GM12801 (cell line): ENCODE measurements at regions not wholly inside any gene's neighbourhood (a gene's known extent, or its start where the extent isn't known, plus 50 kb on each side); places are given as distances from the start of the nearest gene placed in this dataset.

Source experiments
- TF ChIP-seq, protein P1 (sequence below): IDR thresholded peaks from one replicate; pipeline ENCODE4 v1.5.1; 2011; ENCODE audit warnings: control low read depth; ENCODE audit not compliant: insufficient read length; ENCODE audit errors: extremely low read depth

DNA sequence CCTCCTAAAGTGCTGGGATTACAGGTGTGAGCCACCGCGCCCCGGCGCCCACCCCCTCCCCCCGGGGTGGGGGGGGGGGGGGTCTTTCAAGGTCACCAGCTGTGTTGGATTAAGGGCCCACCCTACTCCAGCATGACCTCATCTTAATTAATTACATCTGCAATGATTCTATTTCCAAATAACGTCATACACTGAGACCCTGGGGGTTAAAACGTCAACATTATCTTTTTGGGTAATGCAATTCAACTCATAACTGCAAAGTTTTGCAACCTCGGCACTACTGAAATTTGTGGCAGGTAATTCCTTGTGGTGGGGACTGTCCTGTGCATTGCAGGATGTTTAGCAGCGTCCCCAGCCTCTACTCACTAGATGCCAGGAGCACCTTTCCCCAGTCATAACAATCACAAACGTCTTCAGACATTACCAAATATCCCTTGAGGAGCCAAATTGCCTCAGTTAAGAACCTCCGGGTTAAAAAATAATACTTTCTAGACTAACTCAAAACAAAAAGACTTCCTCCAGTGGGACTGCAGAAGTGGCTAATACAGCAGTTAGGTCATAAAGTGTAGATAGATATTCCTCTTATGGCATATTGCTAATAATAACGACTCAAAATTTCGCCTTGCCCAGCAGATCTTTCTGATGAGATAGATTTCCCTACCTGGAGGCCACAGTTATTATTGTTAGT, 233.0 kb upstream of the KAZN start:
- TF ChIP-seq, protein P1, sequence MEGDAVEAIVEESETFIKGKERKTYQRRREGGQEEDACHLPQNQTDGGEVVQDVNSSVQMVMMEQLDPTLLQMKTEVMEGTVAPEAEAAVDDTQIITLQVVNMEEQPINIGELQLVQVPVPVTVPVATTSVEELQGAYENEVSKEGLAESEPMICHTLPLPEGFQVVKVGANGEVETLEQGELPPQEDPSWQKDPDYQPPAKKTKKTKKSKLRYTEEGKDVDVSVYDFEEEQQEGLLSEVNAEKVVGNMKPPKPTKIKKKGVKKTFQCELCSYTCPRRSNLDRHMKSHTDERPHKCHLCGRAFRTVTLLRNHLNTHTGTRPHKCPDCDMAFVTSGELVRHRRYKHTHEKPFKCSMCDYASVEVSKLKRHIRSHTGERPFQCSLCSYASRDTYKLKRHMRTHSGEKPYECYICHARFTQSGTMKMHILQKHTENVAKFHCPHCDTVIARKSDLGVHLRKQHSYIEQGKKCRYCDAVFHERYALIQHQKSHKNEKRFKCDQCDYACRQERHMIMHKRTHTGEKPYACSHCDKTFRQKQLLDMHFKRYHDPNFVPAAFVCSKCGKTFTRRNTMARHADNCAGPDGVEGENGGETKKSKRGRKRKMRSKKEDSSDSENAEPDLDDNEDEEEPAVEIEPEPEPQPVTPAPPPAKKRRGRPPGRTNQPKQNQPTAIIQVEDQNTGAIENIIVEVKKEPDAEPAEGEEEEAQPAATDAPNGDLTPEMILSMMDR = no peak

DNA sequence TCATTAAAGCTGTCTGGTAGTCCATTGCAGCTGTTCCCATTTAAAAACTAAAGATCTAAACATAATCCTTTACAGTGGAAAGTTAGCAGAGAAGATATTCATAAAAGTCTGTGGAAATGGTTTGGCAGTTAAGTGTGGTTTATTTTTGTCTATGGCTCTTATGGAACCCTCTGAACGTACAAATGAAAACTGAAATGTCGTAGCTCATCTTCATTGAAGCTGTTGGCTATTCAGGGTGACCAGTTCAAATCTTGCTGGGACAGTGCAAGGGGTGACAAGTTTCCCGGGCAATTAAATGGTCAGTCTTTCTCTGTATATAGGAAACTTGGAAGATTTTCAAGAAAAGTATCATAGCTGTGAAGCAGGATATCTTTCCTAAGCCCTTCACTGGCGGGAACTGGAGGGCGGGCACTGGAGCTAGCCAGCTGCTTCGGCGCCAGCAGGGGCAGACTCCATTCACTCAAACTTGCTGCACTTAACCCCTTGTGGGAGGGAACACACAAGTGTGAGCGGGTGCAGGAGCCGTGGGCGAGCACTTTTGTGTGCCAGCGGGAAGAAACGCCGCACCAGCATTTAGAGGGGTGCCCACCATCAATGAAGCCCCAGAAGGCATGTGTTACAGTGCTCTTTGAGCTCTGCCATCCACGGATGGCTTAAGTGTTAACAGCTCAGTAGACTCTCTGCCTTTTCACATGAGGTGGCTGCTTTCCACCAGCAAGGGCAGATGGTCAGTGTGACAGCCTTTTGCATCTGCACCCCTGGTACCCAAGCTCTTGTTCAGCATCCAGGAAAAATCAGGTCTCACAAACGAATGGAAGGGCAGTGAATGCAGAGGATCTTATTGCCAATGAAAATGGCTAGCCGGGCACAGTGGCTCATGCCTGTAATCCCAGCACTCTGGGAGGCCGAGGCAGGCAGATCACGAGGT, 232.1 kb upstream of the KAZN start:
- TF ChIP-seq, protein P1 = no peak

DNA sequence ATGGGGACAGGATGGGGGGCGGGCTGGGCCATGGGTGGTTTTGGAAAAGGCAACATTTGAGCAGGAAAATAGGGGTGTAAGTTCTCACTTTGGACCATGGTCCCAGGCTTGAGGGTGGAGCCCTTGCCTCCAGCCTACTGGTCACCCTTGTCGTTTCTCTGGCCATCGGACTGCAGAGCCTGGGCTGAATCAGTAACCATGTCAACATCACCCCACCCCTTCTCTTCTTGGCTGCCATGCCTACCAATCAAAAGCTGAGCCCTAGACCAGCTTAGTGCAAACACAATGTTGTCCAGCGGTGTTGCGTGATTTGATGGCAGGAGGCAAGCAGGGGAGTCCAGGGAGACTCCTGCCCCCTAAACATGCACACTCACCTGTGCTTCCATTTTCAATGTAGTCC, 231.0 kb upstream of the KAZN start:
- TF ChIP-seq, protein P1 = no peak

DNA sequence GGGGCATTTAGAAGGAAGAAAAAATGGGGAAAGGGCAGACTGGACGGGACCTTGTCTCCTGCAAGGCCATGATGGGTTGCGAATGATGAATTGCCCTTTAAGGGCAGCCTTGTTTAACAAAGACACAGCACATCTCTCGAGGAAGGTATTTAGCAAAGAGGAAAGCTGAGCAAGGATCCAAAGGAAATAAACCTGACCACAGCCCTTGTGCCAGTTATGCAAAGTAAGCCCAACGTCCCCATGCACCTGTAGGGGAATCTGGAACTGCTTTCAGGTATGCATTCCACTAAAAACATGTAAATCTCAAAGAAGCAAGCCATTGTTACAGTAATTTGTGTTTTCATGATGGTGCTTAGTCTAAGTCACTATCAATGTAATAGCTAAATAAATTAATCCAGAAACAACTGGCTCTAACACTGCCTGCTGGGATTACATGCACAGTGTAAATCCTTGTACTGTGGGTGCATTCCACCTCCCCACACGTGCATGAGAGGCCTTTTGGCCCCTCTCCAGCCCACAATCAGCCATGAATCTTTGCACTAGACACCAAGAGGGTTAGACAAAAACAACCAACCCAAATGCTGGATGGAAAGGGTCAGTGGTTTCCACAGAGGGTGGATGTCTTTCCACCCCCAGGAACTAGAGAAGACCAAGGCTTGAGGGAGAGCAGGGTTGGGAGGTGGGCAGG, 228.8 kb upstream of the KAZN start:
- TF ChIP-seq, protein P1 = no peak

DNA sequence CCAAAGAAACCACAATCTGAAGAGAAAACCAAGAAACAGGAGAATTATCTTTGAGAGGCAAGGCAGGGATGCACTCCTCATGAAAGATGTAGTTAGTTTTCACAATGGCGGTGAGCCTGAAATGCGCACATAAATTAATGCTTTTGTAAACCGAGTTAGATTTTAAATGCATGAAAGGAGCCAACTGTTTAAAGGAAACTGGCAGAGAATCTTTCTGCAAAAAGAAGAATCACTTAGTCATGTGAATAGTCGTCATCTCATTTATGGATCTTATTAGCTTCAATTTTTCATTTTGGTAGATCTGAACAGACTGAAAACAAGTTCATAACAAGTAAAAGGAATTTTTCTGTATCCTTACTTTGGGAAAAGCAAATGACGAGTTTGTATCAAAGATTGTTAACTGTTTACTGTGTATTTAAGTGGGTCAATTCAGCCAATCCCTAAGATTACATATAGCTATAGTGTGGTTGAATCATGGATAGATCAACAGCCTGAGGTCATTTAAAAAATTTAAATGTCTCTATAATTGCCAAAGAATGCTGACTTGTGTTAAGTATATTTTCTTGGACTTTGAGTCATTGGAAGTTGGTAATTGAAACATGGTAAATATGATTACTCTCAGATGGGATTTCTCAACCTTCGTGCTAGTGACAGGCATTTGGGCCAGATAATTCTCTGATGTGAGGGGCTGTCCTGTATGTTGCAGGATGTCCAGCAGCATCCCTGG, 226.6 kb upstream of the KAZN start:
- TF ChIP-seq, protein P1 = no peak

DNA sequence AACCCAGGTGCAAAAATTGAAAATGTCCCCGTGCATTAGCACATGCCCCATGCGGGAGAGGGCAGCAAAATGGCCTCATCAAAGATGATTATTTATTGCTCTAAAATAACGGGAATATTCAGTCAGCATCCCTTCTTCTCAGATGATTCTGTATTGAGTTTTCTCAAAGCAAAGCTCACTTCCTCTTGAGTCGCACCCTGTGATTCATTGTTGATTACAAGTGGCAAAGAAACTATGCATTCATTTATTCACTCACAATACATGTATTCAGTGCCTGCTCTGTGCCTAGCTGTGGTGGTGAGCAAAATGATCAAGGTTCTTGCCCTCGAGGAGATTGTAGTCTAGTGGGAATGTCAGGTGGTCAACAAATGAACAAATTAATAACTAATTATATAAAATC, 226.0 kb upstream of the KAZN start:
- TF ChIP-seq, protein P1 = no peak
